ENCODE measurements at regions not wholly inside any gene's neighbourhood (a gene's known extent, or its start where the extent isn't known, plus 50 kb on each side); places are given as distances from the start of the nearest gene placed in this dataset.

DNA sequence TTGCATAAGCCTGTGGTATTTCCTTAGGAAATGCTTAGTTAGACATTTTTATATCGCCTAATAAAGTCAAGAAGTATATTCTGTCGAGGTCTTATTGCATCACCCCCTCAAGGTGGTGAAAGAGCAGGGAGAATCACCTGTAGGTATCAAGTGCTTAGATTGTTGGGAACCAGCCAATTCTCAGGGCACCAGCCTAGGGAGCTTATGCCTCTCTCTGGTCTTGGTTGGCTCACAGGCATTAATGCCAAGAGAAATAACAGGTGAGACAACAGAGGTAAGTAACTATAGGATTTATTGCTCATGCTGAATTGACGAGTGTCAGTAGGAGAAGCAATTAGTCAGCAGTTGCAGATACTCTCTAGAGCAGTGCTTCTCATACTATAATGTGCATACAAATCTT is 663.3 kb upstream of the ZNF804A start:
- TF ChIP-seq, protein P1, sequence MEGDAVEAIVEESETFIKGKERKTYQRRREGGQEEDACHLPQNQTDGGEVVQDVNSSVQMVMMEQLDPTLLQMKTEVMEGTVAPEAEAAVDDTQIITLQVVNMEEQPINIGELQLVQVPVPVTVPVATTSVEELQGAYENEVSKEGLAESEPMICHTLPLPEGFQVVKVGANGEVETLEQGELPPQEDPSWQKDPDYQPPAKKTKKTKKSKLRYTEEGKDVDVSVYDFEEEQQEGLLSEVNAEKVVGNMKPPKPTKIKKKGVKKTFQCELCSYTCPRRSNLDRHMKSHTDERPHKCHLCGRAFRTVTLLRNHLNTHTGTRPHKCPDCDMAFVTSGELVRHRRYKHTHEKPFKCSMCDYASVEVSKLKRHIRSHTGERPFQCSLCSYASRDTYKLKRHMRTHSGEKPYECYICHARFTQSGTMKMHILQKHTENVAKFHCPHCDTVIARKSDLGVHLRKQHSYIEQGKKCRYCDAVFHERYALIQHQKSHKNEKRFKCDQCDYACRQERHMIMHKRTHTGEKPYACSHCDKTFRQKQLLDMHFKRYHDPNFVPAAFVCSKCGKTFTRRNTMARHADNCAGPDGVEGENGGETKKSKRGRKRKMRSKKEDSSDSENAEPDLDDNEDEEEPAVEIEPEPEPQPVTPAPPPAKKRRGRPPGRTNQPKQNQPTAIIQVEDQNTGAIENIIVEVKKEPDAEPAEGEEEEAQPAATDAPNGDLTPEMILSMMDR (IDR thresholded peaks at IDR 0.05) = no peak
- no peak for TF ChIP-seq POLR2A (IDR thresholded peaks at IDR 0.05)
- no peak for TF ChIP-seq POLR2AphosphoS5 (IDR thresholded peaks at IDR 0.05; ENCODE audit: insufficient read depth in 1 of 2, low read depth in 1 of 2)

All from vagina (tissue), 2 donors.